Adipocyte (in vitro differentiated cells): ENCODE measurements at regions not wholly inside any gene's neighbourhood (a gene's known extent, or its start where the extent isn't known, plus 50 kb on each side); places are given as distances from the start of the nearest gene placed in this dataset.
"Not testable (repeated sequence)": the region's sequence is repeated elsewhere in the genome, so short reads cannot be mapped to it uniquely, and the experiment has no call there.

ENCODE experiments used
- DNase-seq: peaks from one replicate; pipeline ENCODE4 v3.0.0-alpha.2; 2015; ENCODE audit warnings: low read depth
- H3K27me3 ChIP-seq: replicated peaks from 2 replicates; pipeline ENCODE4 v1.7.0; 2013; ENCODE audit warnings: mild to moderate bottlenecking, low read length, moderate library complexity; ENCODE audit not compliant: control insufficient read depth, insufficient read depth
- H3K36me3 ChIP-seq: 2 replicates; pipeline ENCODE4 v1.7.0; 2013; ENCODE audit warnings: low read length, mild to moderate bottlenecking, moderate library complexity; ENCODE audit not compliant: control insufficient read depth, insufficient read depth, severe bottlenecking
- H3K4me1 ChIP-seq: 2 replicates; pipeline ENCODE4 v1.7.0; 2013; ENCODE audit warnings: mild to moderate bottlenecking, low read length, moderate library complexity; ENCODE audit not compliant: control insufficient read depth, insufficient read depth
- H3K4me3 ChIP-seq: 2 replicates; pipeline ENCODE4 v1.7.0; 2013; ENCODE audit warnings: mild to moderate bottlenecking, low read length, moderate library complexity
- H3K9ac ChIP-seq: 2 replicates; pipeline ENCODE4 v1.7.0; 2013; ENCODE audit warnings: mild to moderate bottlenecking, low read length, moderate library complexity
- H3K9me3 ChIP-seq: 2 replicates; pipeline ENCODE4 v1.7.0; 2013; ENCODE audit warnings: mild to moderate bottlenecking, low read length, moderate library complexity; ENCODE audit not compliant: control insufficient read depth

GRCh38 chr3:84666468-84666867 lies 292.3 kb upstream of the CADM2 start:
- Histone ChIP-seq H3K4me3 (no peak overlapping the region), H3K36me3 (no peaks in the 10 kb centered on the region), H3K4me1 (no peaks in the 10 kb centered on the region), H3K9me3 (no peaks in the 10 kb centered on the region), H3K27me3 (no peaks in the 10 kb centered on the region), H3K9ac (no peak overlapping the region)
- no peak for DNase-seq

DNA sequence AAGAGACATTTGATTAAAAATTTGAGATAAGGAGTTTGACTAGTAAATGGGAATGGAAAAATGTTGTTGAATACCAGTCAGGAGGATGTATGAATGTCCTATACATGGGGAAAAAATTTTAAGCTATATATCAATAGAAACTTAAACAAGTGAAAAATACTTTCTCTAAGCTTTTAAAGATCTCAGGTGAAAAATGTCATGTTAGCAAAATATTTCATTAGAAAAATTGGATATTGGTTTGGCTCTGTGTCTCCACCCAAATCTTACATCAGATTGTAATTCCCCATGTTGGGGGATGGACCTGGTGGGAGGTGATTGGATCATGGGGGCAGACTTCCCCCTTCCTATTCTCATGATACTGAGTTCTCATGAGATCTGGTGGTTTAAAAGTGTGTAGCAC lies 279.6 kb upstream of the CADM2 start:
- no peak for DNase-seq
- Histone ChIP-seq H3K4me3 (no peak overlapping the region), H3K36me3 (no peaks in the 10 kb centered on the region), H3K9me3 (no peaks in the 10 kb centered on the region), H3K9ac (no peak overlapping the region), H3K4me1 (no peaks in the 10 kb centered on the region), H3K27me3 (no peaks in the 10 kb centered on the region)

- H3K27me3 ChIP-seq, result no peaks in the 10 kb centered on the region
- H3K4me3 ChIP-seq, result no peak overlapping the region
- H3K4me1 ChIP-seq, result no peaks in the 10 kb centered on the region
- no peak overlapping the region for H3K9ac ChIP-seq
- H3K9me3 ChIP-seq, result no peaks in the 10 kb centered on the region
- no peak for DNase-seq
- H3K36me3 ChIP-seq, result no peaks in the 10 kb centered on the region
These were observed 278.1 kb upstream of the CADM2 start for GRCh38 chr3:84680700-84681099.

DNA sequence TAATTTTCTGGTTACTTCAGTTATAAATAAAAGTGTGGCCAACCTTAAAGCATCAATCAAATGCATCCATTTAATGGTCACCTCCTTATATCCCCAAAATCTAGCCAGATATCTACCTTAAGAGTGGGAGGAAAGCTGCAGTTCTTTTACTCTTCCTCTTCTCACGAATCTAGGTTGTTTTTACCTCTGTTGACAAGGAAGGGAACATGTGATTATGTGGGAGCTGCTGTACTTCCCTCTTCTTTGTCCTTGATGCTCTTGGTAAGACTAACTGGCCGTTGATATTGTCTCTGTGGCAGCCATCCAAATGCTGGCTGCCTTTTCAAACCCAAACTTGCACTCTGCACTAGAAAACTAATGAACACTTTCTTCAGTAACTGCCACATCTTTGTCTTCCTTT lies 275.3 kb upstream of the CADM2 start:
- H3K4me3 ChIP-seq, result no peak overlapping the region
- no peaks in the 10 kb centered on the region for H3K27me3 ChIP-seq
- no peaks in the 10 kb centered on the region for H3K4me1 ChIP-seq
- no peaks in the 10 kb centered on the region for H3K9me3 ChIP-seq
- DNase-seq, result no peak
- no peak overlapping the region for H3K9ac ChIP-seq
- H3K36me3 ChIP-seq, result no peaks in the 10 kb centered on the region

DNA sequence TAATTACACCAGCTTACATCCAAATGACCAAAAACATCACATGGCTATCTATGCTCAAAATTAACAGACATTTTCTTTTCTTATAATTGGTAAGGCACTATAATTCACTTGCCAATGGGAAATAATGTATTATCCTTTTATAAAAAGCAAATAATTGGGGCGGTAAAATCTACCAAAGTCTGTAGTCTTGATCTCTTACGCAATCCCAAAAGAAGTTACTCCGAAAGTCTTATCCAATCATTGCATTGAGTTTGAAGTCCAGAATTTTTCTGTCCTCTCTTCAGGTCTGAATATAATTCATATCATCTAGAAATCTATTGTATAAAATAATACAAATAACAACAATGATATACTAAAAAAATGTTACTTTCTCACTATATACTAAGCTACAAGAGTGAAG lies 273.3 kb upstream of the CADM2 start:
- no peak for DNase-seq
- Histone ChIP-seq H3K36me3 (no peaks in the 10 kb centered on the region), H3K4me1 (no peaks in the 10 kb centered on the region), H3K4me3 (no peak overlapping the region), H3K9ac (no peak overlapping the region), H3K9me3 (no peaks in the 10 kb centered on the region), H3K27me3 (no peaks in the 10 kb centered on the region)

- Histone ChIP-seq H3K4me3 (no peak overlapping the region), H3K4me1 (no peaks in the 10 kb centered on the region), H3K9ac (no peak overlapping the region), H3K9me3 (no peaks in the 10 kb centered on the region), H3K27me3 (no peaks in the 10 kb centered on the region), H3K36me3 (no peaks in the 10 kb centered on the region)
- no peak for DNase-seq
These were observed 266.5 kb upstream of the CADM2 start for GRCh38 chr3:84692261-84692660.

GRCh38 chr3:84710288-84710687 lies 248.5 kb upstream of the CADM2 start:
- H3K9me3 ChIP-seq, H3K36me3 ChIP-seq, H3K4me3 ChIP-seq, H3K27me3 ChIP-seq, H3K4me1 ChIP-seq, DNase-seq, H3K9ac ChIP-seq: not testable (repeated sequence)

GRCh38 chr3:84717894-84718293 lies 240.9 kb upstream of the CADM2 start:
- Histone ChIP-seq H3K9ac (no peak overlapping the region), H3K4me1 (no peaks in the 10 kb centered on the region), H3K9me3 (no peaks in the 10 kb centered on the region), H3K4me3 (no peak overlapping the region), H3K36me3 (no peaks in the 10 kb centered on the region), H3K27me3 (no peaks in the 10 kb centered on the region)
- no peak for DNase-seq

GRCh38 chr3:84724877-84725276 lies 233.9 kb upstream of the CADM2 start:
- Histone ChIP-seq H3K27me3 (no peaks in the 10 kb centered on the region), H3K36me3 (no peaks in the 10 kb centered on the region), H3K4me3 (no peak overlapping the region), H3K9me3 (no peaks in the 10 kb centered on the region), H3K4me1 (no peaks in the 10 kb centered on the region), H3K9ac (no peak overlapping the region)
- no peak for DNase-seq

DNA sequence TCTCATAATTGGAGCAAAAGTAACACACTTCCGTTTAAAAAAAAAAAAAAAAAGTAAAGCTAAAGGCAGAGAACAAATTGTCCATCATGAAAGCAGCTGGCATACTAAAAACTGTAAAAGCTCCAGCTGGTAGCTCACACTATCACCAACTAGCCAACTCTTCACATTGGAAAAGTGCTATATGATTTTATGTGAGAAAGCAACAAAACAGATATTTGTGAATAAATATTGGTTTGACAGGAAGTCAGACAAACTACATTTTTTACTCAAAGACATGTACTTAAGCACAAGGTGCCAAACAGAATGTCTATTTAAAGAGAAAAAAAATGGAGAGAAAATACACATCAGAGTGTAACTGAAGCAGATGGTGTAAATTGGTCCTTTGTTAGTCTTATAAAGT lies 231.2 kb upstream of the CADM2 start:
- Histone ChIP-seq H3K36me3 (no peaks in the 10 kb centered on the region), H3K27me3 (no peaks in the 10 kb centered on the region), H3K9ac (no peak overlapping the region), H3K4me3 (no peak overlapping the region), H3K9me3 (no peaks in the 10 kb centered on the region), H3K4me1 (no peaks in the 10 kb centered on the region)
- DNase-seq, result no peak

- H3K27me3 ChIP-seq, H3K4me1 ChIP-seq, DNase-seq, H3K9me3 ChIP-seq, H3K36me3 ChIP-seq, H3K9ac ChIP-seq, H3K4me3 ChIP-seq: not testable (repeated sequence)
These were observed 224.1 kb upstream of the CADM2 start for GRCh38 chr3:84734731-84735130.

DNA sequence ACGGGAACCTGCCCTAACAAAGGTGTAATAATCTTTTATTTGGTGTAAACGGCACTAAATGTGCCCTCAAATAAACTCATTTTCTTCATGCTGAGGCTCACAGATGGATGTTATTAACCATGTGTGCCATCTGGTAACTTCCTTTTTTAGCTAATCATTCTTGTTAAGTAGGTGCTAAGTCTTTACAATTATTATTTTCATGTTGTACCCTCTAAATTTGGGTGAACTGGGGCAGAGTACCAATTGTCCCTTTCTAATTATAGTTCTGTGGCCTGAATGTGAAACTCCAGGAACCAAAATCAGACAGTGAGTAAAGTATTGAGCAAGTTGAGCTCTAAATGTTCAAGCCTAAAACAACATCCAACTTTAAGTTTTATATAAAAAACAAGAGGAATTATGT lies 220.7 kb upstream of the CADM2 start:
- Histone ChIP-seq H3K9me3 (no peaks in the 10 kb centered on the region), H3K27me3 (no peaks in the 10 kb centered on the region), H3K36me3 (no peaks in the 10 kb centered on the region), H3K4me1 (no peaks in the 10 kb centered on the region), H3K4me3 (no peak overlapping the region), H3K9ac (no peak overlapping the region)
- DNase-seq, result no peak
